Glutamatergic neuron (in vitro differentiated cells): ENCODE measurements at regions not wholly inside any gene's neighbourhood (a gene's known extent, or its start where the extent isn't known, plus 50 kb on each side); places are given as distances from the start of the nearest gene placed in this dataset.

Source experiments
- DNase-seq: peaks from one replicate; pipeline ENCODE4 v3.0.0; 2022
- H3K27ac Mint-ChIP-seq: one replicate; pipeline ENCODE4 v1.8.0; 2020; ENCODE audit warnings: mild to moderate bottlenecking, mixed read lengths, inconsistent platforms; ENCODE audit not compliant: unreplicated experiment
- H3K27me3 Mint-ChIP-seq: one replicate; pipeline ENCODE4 v1.8.0; 2020; ENCODE audit warnings: mild to moderate bottlenecking, moderate library complexity, mixed read lengths, inconsistent platforms; ENCODE audit not compliant: unreplicated experiment
- H3K36me3 Mint-ChIP-seq: one replicate; pipeline ENCODE4 v1.8.0; 2020; ENCODE audit warnings: mild to moderate bottlenecking, mixed read lengths, inconsistent platforms; ENCODE audit not compliant: unreplicated experiment
- H3K4me1 Mint-ChIP-seq: one replicate; pipeline ENCODE4 v1.8.0; 2020; ENCODE audit warnings: mild to moderate bottlenecking, low read depth, mixed read lengths, inconsistent platforms; ENCODE audit not compliant: unreplicated experiment
- H3K4me3 Mint-ChIP-seq: one replicate; pipeline ENCODE4 v1.8.0; 2020; ENCODE audit warnings: mild to moderate bottlenecking, mixed read lengths, inconsistent platforms; ENCODE audit not compliant: unreplicated experiment
- H3K9me3 Mint-ChIP-seq: one replicate; pipeline ENCODE4 v1.8.0; 2020; ENCODE audit warnings: mild to moderate bottlenecking, moderate library complexity, mixed read lengths, inconsistent platforms; ENCODE audit not compliant: unreplicated experiment
- CTCF ChIP-seq: fragments of 200-600 bp; sonication (generic); IDR thresholded peaks from one replicate; pipeline ENCODE4 v1.5.0; 2021; ENCODE audit not compliant: partially characterized antibody, unreplicated experiment

- no peak for TF ChIP-seq CTCF
- DNase-seq, result no peak
- peaks cover 2% of the 10 kb centered on the region for H3K9me3 Mint-ChIP-seq
- no peak overlapping the region for H3K4me3 Mint-ChIP-seq
- peaks cover 9% of the 10 kb centered on the region for H3K4me1 Mint-ChIP-seq
- H3K27me3 Mint-ChIP-seq, result peaks cover 3% of the 10 kb centered on the region
- no peak overlapping the region for H3K27ac Mint-ChIP-seq
- H3K36me3 Mint-ChIP-seq, result peaks cover 15% of the 10 kb centered on the region
These were observed 146.0 kb downstream of the MIS18A start for GRCh38 chr21:32132881-32133280.

- Mint-ChIP-seq H3K4me1 (peaks cover 9% of the 10 kb centered on the region), H3K27me3 (peaks cover 3% of the 10 kb centered on the region), H3K27ac (no peak overlapping the region), H3K9me3 (peaks cover 2% of the 10 kb centered on the region), H3K36me3 (peaks cover 17% of the 10 kb centered on the region), H3K4me3 (no peak overlapping the region)
- no peak for DNase-seq
- no peak for TF ChIP-seq CTCF
These were observed 146.4 kb downstream of the MIS18A start for GRCh38 chr21:32132409-32132808.

GRCh38 chr21:32131960-32132359, 146.9 kb downstream of the MIS18A start:
- peaks cover 1% of the 10 kb centered on the region for H3K9me3 Mint-ChIP-seq
- peaks cover 9% of the 10 kb centered on the region for H3K4me1 Mint-ChIP-seq
- no peak overlapping the region for H3K27ac Mint-ChIP-seq
- H3K4me3 Mint-ChIP-seq, result no peak overlapping the region
- H3K27me3 Mint-ChIP-seq, result peaks cover 3% of the 10 kb centered on the region
- peaks cover 15% of the 10 kb centered on the region for H3K36me3 Mint-ChIP-seq
- TF ChIP-seq CTCF, result no peak
- DNase-seq, result no peak

- Mint-ChIP-seq H3K27me3 (peaks cover 3% of the 10 kb centered on the region), H3K4me3 (no peak overlapping the region), H3K36me3 (peaks cover 12% of the 10 kb centered on the region), H3K27ac (no peak overlapping the region), H3K9me3 (no peaks in the 10 kb centered on the region), H3K4me1 (peaks cover 9% of the 10 kb centered on the region)
- TF ChIP-seq CTCF, result no peak
- no peak for DNase-seq
These were observed 147.7 kb downstream of the MIS18A start for GRCh38 chr21:32131164-32131563.

- no peak overlapping the region for H3K4me3 Mint-ChIP-seq
- no peaks in the 10 kb centered on the region for H3K9me3 Mint-ChIP-seq
- DNase-seq, result no peak
- H3K36me3 Mint-ChIP-seq, result peaks cover 12% of the 10 kb centered on the region
- peaks cover 1% of the 10 kb centered on the region for H3K27me3 Mint-ChIP-seq
- no peak for TF ChIP-seq CTCF
- peaks cover 5% of the 10 kb centered on the region for H3K4me1 Mint-ChIP-seq
- H3K27ac Mint-ChIP-seq, result no peak overlapping the region
These were observed 148.6 kb downstream of the MIS18A start for GRCh38 chr21:32130031-32130891.
